ENCODE measurements at regions not wholly inside any gene's neighbourhood (a gene's known extent, or its start where the extent isn't known, plus 50 kb on each side); places are given as distances from the start of the nearest gene placed in this dataset.

- TF ChIP-seq CTCF (conservative IDR thresholded peaks at IDR 0.05; ENCODE audit: low read depth, low read length): no peak
- H3K4me3 ChIP-seq (ENCODE audit: low read length): no peak overlapping the region
- DNase-seq (ENCODE audit: low read depth): peak; percentile 92
These were observed 57.0 kb downstream of the PHLDA1 start for GRCh38 chr12:75974323-75975187.

GRCh38 chr12:75971253-75971652 is 60.3 kb downstream of the PHLDA1 start:
- TF ChIP-seq CTCF (conservative IDR thresholded peaks at IDR 0.05; ENCODE audit: low read depth, low read length): no peak
- no peak overlapping the region for H3K4me3 ChIP-seq (ENCODE audit: low read length)
- no peak for DNase-seq (ENCODE audit: low read depth)

GRCh38 chr12:75970310-75970709 is 61.3 kb downstream of the PHLDA1 start:
- no peak for DNase-seq (ENCODE audit: low read depth)
- H3K4me3 ChIP-seq (ENCODE audit: low read length): no peak overlapping the region
- no peak for TF ChIP-seq CTCF (conservative IDR thresholded peaks at IDR 0.05; ENCODE audit: low read depth, low read length)

GRCh38 chr12:75969768-75970167 is 61.8 kb downstream of the PHLDA1 start:
- no peak for TF ChIP-seq CTCF (conservative IDR thresholded peaks at IDR 0.05; ENCODE audit: low read depth, low read length)
- no peak for DNase-seq (ENCODE audit: low read depth)
- no peak overlapping the region for H3K4me3 ChIP-seq (ENCODE audit: low read length)

- TF ChIP-seq CTCF (conservative IDR thresholded peaks at IDR 0.05; ENCODE audit: low read depth, low read length): no peak
- DNase-seq (ENCODE audit: low read depth): no peak
- H3K4me3 ChIP-seq (ENCODE audit: low read length): no peak overlapping the region
These were observed 65.9 kb downstream of the PHLDA1 start for GRCh38 chr12:75965661-75966060.

- TF ChIP-seq CTCF (conservative IDR thresholded peaks at IDR 0.05; ENCODE audit: low read depth, low read length): no peak
- no peak for DNase-seq (ENCODE audit: low read depth)
- H3K4me3 ChIP-seq (ENCODE audit: low read length): no peak overlapping the region
These were observed 67.4 kb downstream of the PHLDA1 start for GRCh38 chr12:75964150-75964549.

GRCh38 chr12:75961878-75962277 is 69.7 kb downstream of the PHLDA1 start:
- H3K4me3 ChIP-seq (ENCODE audit: low read length): no peak overlapping the region
- DNase-seq (ENCODE audit: low read depth): no peak
- no peak for TF ChIP-seq CTCF (conservative IDR thresholded peaks at IDR 0.05; ENCODE audit: low read depth, low read length)
